GM12892 (cell line): ENCODE measurements at regions not wholly inside any gene's neighbourhood (a gene's known extent, or its start where the extent isn't known, plus 50 kb on each side); places are given as distances from the start of the nearest gene placed in this dataset.
"Not testable (repeated sequence)": the region's sequence is repeated elsewhere in the genome, so short reads cannot be mapped to it uniquely, and the experiment has no call there.

Experiments used
- DNase-seq: peaks from one replicate; pipeline ENCODE4 v3.0.0; 2011; ENCODE audit not compliant: insufficient read length
- FAIRE-seq: peaks from 2 replicates; lab custom pipeline; 2011; peaks lifted over from hg19 to GRCh38; lab: Jason Lieb, UNC
- POLR2A ChIP-seq: IDR thresholded peaks from 2 replicates; pipeline ENCODE4 v1.6.1; 2011; ENCODE audit warnings: low read depth, low read length, control low read depth
- POLR2AphosphoS5 ChIP-seq: IDR thresholded peaks from 2 replicates; pipeline ENCODE4 v1.6.1; 2011; ENCODE audit warnings: low read depth, low read length, control low read depth
- TAF1 ChIP-seq: IDR thresholded peaks from 2 replicates; pipeline ENCODE4 v1.6.1; 2011; ENCODE audit warnings: low read depth, mild to moderate bottlenecking, control low read depth, low read length, borderline replicate concordance

GRCh38 chr7:53336105-53336668, 300.8 kb downstream of the POM121L12 start:
- FAIRE-seq: no peak
- no peak for DNase-seq
- TF ChIP-seq TAF1 (no peak), POLR2AphosphoS5 (no peak), POLR2A (no peak)

- TF ChIP-seq POLR2AphosphoS5: no peak
- no peak for TF ChIP-seq POLR2A
- no peak for TF ChIP-seq TAF1
- DNase-seq: no peak
- no peak for FAIRE-seq
Measured at GRCh38 chr7:53340220-53340619, 304.8 kb downstream of the POM121L12 start.

- FAIRE-seq: no peak
- no peak for TF ChIP-seq TAF1
- DNase-seq: no peak
Measured at GRCh38 chr7:53350241-53350640, 314.8 kb downstream of the POM121L12 start.

- no peak for FAIRE-seq
- TF ChIP-seq POLR2AphosphoS5 (no peak), TAF1 (no peak), POLR2A (no peak)
- no peak for DNase-seq
Measured at GRCh38 chr7:53351681-53352080, 316.2 kb downstream of the POM121L12 start.

GRCh38 chr7:53358269-53358668, 322.8 kb downstream of the POM121L12 start:
- FAIRE-seq: no peak
- TF ChIP-seq TAF1 (no peak), POLR2A (no peak), POLR2AphosphoS5 (no peak)
- DNase-seq: no peak

- DNase-seq (no peak), FAIRE-seq (no peak)
- no peak for TF ChIP-seq POLR2A
- TF ChIP-seq POLR2AphosphoS5: no peak
- TF ChIP-seq TAF1: no peak
Measured at GRCh38 chr7:53383131-53383530, 347.7 kb downstream of the POM121L12 start.

GRCh38 chr7:53385239-53385638, 349.8 kb downstream of the POM121L12 start:
- DNase-seq, FAIRE-seq: not testable (repeated sequence)

GRCh38 chr7:53387515-53387914, 352.1 kb downstream of the POM121L12 start:
- no peak for TF ChIP-seq POLR2A
- TF ChIP-seq POLR2AphosphoS5: no peak
- no peak for TF ChIP-seq TAF1
- DNase-seq (no peak), FAIRE-seq (no peak)

GRCh38 chr7:53397911-53398310, 362.5 kb downstream of the POM121L12 start:
- TF ChIP-seq POLR2A (no peak), TAF1 (no peak), POLR2AphosphoS5 (no peak)

GRCh38 chr7:53398566-53398965, 363.1 kb downstream of the POM121L12 start:
- no peak for TF ChIP-seq POLR2AphosphoS5
- no peak for TF ChIP-seq TAF1
- TF ChIP-seq POLR2A: no peak
- no peak for FAIRE-seq
- no peak for DNase-seq

More at GRCh38 chr7:53397911-53398310, 362.5 kb downstream of the POM121L12 start:
- FAIRE-seq: no peak
- DNase-seq: no peak

- no peak for DNase-seq
- no peak for FAIRE-seq
- TF ChIP-seq TAF1 (no peak), POLR2A (no peak), POLR2AphosphoS5 (no peak)
Measured at GRCh38 chr7:53413021-53413420, 377.6 kb downstream of the POM121L12 start.

- FAIRE-seq (no peak), DNase-seq (no peak)
- TF ChIP-seq TAF1: no peak
- no peak for TF ChIP-seq POLR2A
- TF ChIP-seq POLR2AphosphoS5: no peak
Measured at GRCh38 chr7:53415816-53416215, 380.4 kb downstream of the POM121L12 start.

GRCh38 chr7:53418834-53419482, 383.5 kb downstream of the POM121L12 start:
- FAIRE-seq (no peak), DNase-seq (no peak)
- TF ChIP-seq POLR2A: no peak
- no peak for TF ChIP-seq POLR2AphosphoS5
- TF ChIP-seq TAF1: no peak
